HK-2 (cell line): ENCODE measurements at regions not wholly inside any gene's neighbourhood (a gene's known extent, or its start where the extent isn't known, plus 50 kb on each side); places are given as distances from the start of the nearest gene placed in this dataset.
"Not testable (repeated sequence)": the region's sequence is repeated elsewhere in the genome, so short reads cannot be mapped to it uniquely, and the experiment has no call there.

ENCODE experiments used
- DNase-seq: peaks from one replicate; pipeline ENCODE4 v3.0.0-alpha.2; 2018; ENCODE audit not compliant: unreplicated experiment

DNA sequence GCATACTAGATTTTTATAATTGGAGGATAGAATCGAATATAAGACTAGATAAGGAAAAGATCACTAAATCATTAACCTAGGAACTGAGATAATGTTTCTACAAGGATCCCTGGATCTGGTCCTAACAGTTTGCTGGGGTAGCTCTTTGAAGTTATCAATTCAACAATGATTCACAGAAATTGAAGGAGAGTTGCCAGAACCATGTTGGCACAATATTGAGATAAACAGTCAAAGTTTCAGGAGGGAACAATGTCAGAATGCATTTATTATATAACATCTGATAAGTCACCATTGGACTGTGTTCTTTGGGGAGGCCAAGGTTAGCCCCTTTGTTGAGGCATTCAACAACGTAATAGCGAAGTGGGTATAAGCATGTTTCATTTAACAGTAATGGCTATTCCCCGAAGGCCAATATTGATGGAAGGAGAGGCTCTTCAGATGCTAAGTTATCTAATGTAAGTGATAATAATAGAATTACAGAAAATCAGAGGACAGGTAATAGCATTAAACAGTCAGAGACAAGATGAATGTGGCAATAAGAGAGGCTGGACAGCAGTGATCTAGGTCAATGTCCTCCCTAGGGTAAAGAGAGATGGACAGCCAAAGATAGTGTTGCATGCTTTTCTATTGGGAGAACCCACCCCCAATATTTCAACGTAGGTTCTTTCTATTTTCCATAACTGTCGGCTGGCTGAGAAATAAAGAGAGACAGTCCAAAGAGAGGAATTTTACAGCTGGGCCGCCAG, 604.8 kb upstream of the GYPC start:
- no peak for DNase-seq

DNA sequence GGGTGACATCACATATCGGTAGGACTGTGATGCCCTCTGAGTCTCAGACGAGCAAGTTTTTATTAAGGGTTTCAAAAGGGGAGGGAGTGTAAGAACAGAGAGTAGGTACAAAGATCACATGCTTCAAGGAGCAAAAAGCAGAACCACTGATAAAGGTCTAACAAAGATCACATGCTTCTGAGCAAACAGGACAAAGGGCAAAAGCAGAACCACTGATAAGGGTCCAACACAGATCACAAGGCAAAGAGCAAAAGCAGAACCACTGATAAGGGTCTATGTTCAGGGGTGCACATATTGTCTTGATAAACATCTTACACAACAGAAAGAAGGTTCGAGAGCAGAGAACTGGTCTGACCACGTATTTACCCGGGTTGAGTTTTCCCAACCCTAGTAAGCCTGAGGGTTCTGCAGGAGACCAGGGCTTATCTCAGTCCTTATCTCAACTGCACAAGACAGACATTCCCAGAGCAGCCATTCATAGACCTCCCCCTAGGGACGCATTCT, 604.2 kb upstream of the GYPC start:
- DNase-seq = not testable (repeated sequence)

DNA sequence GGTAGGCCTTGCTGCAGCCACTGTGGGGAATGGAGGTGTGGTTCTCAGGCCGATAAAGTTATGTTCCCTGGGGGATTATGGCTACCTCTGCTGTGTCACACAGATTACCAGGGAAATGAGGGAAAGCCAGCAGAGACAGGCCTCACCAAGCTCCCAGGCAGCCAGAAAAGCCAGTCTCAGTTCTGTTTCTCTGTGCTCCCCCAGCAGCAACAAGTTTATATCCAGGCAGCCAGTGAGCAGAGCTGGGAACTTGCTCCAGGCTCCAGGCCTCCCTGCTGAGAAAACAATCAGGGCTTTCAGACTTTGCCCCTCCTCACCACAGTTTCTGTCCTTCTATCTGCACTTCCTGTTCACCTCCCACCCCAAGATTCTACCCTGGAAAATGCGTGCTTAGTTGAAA, 596.6 kb upstream of the GYPC start:
- DNase-seq = no peak

- DNase-seq = no peak
These were observed 570.8 kb upstream of the GYPC start for GRCh38 chr2:126085011-126085795.

DNA sequence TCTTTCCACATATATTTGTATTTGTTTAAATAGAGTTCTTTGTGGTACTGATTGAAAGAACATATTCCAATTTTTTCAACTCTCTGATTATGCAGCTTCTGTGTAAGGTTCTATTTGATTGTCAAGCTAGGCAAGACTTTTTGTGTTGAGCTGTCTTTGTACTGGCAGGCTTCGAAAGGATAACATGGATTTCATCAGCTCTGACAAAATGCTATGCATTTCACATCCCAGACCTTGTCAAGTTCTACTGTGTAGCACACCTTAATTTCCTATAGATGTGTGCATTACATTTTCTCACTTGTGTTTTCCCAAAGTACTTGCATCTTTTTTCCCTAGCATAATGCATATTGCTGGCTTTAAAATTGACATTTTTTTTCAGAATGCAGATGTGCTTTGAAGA, 555.0 kb upstream of the GYPC start:
- DNase-seq = no peak

DNA sequence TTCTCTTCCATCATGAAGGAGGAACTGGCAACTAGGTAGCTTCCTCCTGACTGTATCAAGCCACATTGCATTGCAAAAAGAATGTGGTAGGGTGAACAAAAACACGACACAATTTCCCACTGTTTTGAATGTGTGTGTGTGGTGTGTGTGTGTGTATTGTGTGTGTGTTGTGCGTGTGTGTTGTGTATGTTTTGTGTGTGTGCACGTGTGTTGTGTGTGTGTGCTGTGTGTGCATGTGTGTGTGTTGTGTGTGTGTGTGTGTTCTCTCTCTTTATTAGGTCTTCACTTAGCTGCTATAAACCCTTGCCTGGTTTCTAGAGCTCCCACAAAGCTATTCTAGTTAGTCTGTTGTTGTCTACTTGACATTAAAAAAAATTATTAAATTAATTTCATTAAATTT, 550.0 kb upstream of the GYPC start:
- DNase-seq = no peak

- no peak for DNase-seq
These were observed 548.1 kb upstream of the GYPC start for GRCh38 chr2:126107883-126108282.

DNA sequence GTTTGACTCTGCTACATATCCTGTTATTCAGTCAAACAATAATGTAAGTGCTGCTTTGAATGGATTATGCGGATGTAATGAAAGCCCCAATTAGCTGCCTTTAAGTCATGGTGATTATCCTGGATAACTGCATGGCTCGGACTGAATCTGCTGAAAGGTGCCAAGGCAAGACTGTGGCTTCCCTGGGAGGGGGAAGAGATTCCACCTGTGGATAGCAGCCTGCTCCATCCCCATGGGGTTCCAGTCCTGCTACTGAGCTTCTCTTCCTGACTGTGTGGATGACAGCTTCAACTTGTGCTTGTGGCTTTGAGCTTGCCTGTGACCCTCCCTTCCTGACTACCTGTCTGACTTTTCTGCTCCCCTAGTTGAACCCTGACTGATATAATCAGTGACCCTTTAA, 540.0 kb upstream of the GYPC start:
- no peak for DNase-seq

DNA sequence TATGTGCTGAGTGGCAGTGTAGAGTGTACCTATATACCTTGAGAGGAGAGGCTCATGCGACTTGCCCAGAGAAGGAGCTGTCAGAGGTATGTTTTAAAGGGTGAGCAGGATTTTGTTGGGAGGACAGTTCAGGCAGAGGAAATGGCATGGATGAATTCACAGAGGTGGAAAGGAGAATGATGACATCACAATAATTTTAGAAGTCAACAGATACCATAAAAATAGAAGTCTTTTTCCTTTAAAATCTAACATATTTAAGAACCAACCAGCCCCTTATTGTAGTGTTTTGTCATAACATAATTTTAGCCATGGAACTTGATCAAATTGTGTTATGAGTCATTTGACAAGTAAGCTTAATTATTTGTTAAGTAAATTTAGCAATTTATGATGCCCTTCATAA, 538.1 kb upstream of the GYPC start:
- no peak for DNase-seq

DNA sequence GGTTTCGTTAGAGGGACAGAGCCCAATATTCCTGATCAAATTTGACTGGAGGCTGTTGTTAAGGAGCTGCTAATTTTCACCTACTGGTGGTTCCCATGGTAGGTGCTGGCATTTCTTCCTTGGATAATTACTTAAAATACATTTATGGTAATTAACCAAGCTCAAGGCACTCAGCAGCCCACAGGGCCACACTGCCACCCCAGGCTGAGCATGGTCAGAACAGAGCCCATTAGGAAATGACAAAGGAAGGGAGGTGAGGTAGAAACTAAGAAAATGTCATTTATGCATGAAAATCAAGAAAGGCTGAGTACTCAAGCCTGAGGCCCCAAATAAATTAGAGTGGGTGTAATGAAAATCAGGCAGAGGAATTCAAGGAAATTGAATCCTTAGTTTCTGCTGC, 510.2 kb upstream of the GYPC start:
- no peak for DNase-seq

DNA sequence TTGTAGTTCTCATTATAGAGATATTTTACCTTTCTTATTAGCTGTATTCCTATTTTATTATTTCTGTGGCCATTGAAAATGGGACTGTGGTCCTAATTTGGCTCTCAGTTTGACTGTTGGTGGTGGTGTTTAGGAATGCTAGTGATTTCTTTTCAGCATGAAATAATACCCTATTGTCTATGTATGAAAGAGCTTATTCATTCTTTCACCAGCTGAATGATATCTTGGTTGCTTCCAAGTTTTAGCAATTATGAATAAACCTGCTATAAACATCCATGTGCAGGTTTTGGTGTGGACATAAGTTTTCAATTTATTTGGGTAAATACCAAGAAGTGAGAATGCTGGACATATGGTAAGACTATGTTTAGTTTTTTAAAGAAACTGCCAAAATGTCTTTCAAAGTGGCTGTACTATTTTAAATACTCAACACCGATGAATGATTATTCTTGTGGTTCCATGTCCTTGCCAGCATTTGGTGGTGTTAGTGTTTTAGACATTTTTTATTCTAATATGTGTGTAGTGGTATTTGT, 501.6 kb upstream of the GYPC start:
- DNase-seq = no peak

GRCh38 chr2:126160950-126161349, 495.0 kb upstream of the GYPC start:
- not testable (repeated sequence) for DNase-seq

- DNase-seq = no peak
These were observed 483.2 kb upstream of the GYPC start for GRCh38 chr2:126172631-126173184.

DNA sequence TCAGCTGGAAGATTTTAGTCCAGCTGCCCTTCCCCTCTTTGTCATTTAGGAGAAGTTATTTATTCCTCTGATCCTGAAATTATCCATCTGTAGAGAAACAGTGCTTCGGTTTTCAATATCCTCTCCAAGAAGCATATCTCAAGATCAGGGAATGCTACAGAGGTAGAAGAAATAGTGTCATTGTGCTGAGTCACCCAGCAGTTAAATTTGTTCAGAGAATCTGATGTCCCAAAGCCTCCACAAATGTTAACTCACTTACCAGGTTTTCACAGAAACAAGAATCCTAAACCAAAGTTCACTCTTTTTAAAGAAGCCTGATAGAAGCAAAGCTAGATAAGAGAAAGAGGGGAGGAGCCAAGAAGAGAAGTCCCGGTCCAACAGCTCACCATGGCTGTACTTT, 480.7 kb upstream of the GYPC start:
- no peak for DNase-seq

DNA sequence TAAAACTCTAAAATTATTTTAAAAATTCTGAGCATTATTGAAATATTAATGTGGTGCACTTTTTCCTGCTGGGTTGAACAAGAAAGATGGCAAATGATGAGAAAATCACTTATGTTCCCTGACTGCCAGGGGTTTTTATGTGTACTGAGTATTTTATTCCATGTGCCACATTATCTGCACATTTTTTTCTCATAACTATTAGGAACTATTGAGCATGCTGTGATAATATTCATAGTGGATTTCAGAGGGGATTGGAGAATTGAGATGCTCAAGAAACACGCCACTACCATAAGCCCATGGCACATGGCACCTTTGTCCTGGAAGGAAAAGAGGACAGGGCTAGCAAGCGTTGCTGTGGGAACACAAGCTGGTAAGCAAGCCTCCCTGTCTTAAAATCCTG, 478.5 kb upstream of the GYPC start:
- DNase-seq = no peak

DNA sequence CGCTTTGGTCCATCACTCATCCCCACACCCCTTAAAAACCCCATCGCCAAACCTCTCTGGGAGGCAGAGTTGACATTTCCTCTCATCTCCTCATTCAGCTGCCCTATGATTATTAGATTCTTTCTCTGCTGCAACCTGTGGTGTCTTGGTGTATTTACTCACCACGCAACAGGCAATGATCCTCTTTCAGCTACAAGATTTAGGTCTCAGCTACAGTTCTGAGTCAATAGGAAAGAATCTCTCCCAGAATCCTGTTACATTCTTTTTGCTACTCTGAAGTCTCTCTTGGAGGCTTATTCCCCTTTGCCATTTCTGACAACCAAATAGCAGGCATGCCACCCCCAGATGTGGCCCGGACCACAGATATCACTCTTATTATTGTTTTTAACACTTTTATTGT, 468.3 kb upstream of the GYPC start:
- no peak for DNase-seq

DNA sequence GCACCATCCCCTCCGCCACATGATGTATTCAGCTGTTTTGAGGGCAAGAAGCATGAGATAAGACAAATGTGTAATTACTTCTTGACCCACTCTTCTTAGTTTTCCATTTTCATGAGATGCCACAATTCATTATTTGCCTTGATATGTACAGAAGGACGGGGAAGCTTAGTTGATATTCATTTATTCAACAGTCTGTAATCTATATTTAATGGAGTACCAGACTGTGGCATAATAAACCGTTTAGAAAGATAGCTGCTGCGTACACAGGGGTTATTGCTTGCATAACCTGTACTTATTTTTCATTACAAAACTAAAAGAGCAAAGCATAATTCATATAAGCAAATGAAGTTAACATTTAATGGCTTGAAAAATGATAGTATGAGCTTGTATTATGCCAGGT, 466.4 kb upstream of the GYPC start:
- no peak for DNase-seq

DNA sequence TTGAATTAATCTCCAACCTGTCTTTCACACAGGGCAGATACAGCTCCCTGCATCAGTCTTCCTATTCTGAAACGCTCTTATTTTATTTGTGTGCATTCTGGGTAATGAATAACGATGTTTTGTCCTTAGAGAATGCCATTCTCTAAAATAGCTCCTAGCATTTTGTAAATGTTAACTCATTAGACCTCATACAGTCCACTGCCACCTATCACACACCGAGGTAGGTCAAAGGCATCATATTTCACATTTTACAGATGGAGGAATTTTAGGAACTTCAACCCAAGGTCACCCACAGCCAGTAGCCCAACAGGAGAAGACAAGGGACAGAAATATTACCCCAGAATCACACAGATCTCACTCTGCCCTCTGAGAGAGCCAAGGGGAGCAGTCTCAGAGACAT, 455.4 kb upstream of the GYPC start:
- DNase-seq = no peak

GRCh38 chr2:126208266-126208665, 447.7 kb upstream of the GYPC start:
- no peak for DNase-seq

DNA sequence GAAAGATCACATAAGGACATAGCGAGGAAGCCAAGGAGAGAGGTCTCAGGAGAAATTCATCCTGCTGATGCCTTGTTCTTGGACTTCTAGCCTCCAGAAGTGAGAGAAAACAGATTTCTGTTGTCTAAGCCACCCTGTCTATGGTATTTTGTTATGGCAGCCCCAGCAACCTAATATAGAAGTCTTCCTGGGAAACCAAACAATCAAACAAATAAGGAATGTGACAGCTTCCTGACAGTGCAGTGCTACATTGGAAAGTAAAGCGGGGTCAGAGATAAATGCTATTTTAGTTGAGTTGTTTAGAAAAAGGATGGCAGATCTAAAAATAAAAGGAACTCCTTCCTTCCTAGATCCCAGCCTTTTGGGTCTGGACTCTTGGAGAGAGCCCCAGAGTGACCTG, 443.2 kb upstream of the GYPC start:
- no peak for DNase-seq

DNA sequence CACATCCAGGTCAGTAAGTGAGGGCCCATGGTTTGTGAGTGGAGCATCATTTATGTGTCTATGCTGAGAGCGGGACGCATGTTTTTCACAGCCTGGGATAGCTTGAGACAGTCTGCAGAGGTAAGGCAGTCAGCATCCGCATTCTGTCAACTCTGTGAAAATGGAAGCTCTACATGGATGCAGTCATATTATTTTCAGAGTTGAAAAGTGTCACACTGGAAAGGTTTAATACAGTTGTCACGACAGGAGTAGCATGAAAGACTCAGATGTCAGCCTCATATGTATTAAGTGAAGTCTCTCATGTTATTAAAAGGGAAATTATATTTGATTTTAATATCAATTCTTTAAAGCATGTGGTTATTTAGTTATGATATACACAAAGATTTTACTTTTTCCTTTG, 436.9 kb upstream of the GYPC start:
- no peak for DNase-seq

DNA sequence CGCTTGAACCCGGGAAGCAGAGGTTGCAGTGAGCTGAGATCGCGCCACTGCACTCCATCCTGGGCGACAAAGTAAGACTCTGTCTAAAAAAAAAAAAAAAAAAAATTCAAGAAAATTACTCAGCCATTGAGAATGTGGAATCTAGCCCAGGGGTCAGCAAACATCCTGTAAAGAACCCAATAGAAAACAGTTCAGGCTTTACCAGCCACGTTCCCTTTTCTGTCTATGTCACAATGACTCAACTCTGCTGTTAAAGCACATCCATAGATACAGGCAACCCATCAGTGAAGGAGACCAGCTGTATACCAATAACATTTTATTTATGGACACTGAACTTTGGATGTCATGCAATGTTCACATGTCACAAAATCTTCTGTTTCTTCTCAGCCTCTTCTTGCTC, 435.6 kb upstream of the GYPC start:
- no peak for DNase-seq

DNA sequence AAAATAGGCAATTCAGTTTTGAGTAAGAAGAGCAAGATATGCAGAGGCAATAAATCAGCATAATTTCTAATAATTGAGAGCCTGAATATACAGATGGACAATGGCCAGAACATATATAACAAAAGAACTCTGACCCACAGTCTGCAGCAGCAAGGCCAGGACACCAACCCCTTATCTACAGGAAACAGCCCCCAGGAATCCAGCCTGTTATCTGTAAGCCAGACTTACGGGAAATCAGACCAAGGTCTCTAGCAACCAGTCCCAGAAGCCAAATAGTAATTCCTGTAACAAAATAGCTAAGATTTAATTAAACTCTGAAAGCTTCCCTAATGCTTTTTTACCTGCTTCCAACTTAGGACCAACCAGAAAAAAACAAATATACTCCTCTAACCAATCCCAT, 434.5 kb upstream of the GYPC start:
- no peak for DNase-seq
